Lower leg skin (tissue), 3 donors: ENCODE measurements at regions not wholly inside any gene's neighbourhood (a gene's known extent, or its start where the extent isn't known, plus 50 kb on each side); places are given as distances from the start of the nearest gene placed in this dataset.

Experiments
- CTCF ChIP-seq, 3 donors: fragments of 450-650 bp; IDR thresholded peaks; one replicate each; pipeline ENCODE4 v1.5.1; 2016; ENCODE audit warnings: antibody characterized with exemption in 3 of 3, mild to moderate bottlenecking in 3 of 3, moderate library complexity in 2 of 3
- POLR2A ChIP-seq, 2 donors: fragments of 450-650 bp; IDR thresholded peaks; one replicate each; pipeline ENCODE4 v1.6.1; 2016 to 2017; ENCODE audit warnings: antibody characterized with exemption in 2 of 2, mild to moderate bottlenecking in 1 of 2, moderate library complexity in 1 of 2

DNA sequence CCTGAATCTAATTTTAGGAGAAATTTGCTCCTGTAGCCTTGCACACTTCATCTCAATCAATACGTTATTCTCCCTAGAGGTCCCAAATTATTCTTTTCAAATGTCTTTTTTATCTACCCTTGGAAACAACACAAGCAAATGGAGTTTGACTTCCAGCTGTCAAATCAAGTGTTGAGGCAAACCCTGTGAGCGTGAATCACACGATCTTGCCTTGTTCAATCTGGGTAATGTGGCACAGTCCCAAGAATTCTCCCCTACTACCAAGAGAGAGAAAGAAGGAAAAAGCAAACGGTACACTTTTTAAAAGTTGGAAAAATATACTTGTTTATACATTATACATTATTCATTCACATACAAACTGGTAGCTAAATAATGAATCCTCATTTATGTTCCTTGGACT, 2035.3 kb upstream of the CELF4 start:
- TF ChIP-seq CTCF (IDR thresholded peaks at IDR 0.05) (no peak), POLR2A (IDR thresholded peaks at IDR 0.05) (no peak)
